HEK293 (cell line): ENCODE measurements at regions not wholly inside any gene's neighbourhood (a gene's known extent, or its start where the extent isn't known, plus 50 kb on each side); places are given as distances from the start of the nearest gene placed in this dataset.

Source experiments
- ZBTB11 ChIP-seq: fragments of 450-650 bp; formaldehyde crosslinking; conservative IDR thresholded peaks from 2 replicates; pipeline ENCODE4 v1.5.1; 2016; ENCODE audit warnings: low read depth, missing biosample characterization, missing genetic modification characterization
- TF ChIP-seq, protein P1 (sequence below): fragments of 450-650 bp; formaldehyde crosslinking; IDR thresholded peaks from 2 replicates; pipeline ENCODE4 v1.5.1; 2016; ENCODE audit warnings: missing biosample characterization, missing genetic modification characterization, low read depth

DNA sequence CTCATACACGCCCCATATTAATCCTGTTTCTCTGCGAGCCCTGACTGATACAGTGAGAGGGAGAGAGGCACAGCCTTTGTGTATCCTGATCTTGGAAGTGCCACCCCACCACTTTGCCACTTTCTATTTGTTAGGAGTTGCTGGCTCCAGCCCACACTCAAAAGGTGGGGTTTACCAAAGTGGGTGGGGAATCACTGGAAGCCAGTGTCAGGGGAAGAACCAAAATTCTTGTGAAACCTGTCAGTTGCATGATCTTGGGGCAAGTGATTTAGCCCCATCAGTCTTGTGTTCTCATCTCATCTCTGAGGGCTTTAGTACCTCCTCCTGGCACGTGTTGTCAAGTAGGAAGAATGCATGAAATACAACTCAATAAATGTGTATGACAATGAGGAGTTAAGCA lies 119.5 kb downstream of the SOX9 start:
- TF ChIP-seq, protein P1, sequence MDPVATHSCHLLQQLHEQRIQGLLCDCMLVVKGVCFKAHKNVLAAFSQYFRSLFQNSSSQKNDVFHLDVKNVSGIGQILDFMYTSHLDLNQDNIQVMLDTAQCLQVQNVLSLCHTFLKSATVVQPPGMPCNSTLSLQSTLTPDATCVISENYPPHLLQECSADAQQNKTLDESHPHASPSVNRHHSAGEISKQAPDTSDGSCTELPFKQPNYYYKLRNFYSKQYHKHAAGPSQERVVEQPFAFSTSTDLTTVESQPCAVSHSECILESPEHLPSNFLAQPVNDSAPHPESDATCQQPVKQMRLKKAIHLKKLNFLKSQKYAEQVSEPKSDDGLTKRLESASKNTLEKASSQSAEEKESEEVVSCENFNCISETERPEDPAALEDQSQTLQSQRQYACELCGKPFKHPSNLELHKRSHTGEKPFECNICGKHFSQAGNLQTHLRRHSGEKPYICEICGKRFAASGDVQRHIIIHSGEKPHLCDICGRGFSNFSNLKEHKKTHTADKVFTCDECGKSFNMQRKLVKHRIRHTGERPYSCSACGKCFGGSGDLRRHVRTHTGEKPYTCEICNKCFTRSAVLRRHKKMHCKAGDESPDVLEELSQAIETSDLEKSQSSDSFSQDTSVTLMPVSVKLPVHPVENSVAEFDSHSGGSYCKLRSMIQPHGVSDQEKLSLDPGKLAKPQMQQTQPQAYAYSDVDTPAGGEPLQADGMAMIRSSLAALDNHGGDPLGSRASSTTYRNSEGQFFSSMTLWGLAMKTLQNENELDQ (tag by site-specific recombination), result no peak
- no peak for TF ChIP-seq ZBTB11 (tag by site-specific recombination)
